ENCODE measurements at regions not wholly inside any gene's neighbourhood (a gene's known extent, or its start where the extent isn't known, plus 50 kb on each side); places are given as distances from the start of the nearest gene placed in this dataset.

GRCh38 chr6:28757429-28758045 lies 166.2 kb downstream of the TRIM27 start:
- ATAC-seq (no peak), DNase-seq (no peak)
- intact Hi-C loops (cut with micrococcal nuclease), result no loop called here

DNA sequence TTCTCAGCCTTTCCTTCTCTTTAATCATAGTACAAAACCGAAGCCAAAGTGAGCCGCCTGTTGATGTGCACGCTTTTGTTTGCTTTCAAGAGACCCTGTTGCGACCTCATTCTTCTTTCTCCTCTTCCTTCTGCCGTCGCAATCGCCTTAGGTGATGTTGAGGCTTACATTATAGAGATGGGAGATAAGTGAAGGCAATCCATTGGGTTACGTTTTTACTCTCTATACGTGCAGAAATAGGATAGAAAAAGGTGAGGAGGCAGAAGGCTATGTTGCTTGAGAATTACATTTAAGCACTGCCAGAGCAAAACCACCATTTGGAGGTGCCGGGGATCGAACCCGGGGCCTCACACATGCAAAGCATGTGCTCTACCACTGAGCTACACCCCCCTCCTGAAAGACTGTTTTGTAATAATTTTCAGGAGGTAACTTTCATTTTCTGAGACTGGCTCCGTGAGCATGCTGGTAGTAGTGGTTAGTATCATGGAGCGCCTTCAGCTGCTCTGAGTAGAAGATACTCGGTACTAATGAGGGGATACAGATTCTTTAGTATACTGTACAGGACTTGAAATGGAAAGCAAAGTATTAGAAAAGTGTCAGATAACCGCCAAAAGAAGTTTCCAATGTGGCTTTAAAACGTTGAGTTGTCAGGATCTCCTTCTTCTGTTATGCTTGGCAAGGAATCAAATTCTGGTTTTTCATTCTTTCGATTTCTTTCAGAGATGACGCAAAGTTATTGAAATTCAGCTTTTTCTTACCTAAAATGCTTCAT lies 165.6 kb downstream of the TRIM27 start:
- ATAC-seq, result no peak
- no peak for DNase-seq
- intact Hi-C loops (cut with micrococcal nuclease), result no loop called here

- intact Hi-C loops (cut with micrococcal nuclease), result no loop called here
- no peak for ATAC-seq
- DNase-seq, result no peak
Observed at GRCh38 chr6:28758818-28759235, 165.0 kb downstream of the TRIM27 start.

GRCh38 chr6:28764014-28764723 lies 159.6 kb downstream of the TRIM27 start:
- intact Hi-C loops (cut with micrococcal nuclease), result no loop called here
- no peak for DNase-seq
- ATAC-seq, result no peak

DNA sequence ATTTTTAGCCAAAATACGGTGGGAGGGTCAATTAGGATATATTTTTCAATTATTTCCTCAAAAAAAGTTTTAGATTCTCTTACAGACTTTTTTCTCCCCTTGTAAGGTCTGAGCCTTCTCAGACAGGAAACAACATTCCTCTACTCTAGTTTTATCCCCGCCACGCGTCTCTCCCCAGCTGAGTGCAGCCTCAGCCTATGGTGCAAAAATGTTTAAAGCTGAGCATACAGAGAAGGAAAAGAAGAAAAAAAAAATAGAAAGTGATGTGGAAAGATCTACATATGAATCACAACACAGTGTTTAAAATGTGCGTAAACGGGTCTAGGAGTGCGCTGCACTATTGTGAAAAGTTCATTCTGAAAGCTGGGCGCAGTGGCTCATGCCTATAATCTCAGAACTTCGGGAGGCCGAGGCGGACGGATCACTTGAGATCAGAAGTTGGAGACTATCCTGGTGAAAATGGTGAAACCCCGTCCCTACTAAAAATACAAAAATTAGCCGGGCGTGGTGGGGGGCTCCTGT lies 159.0 kb downstream of the TRIM27 start:
- intact Hi-C loops (cut with micrococcal nuclease), result no loop called here
- ATAC-seq (no peak), DNase-seq (no peak)

DNA sequence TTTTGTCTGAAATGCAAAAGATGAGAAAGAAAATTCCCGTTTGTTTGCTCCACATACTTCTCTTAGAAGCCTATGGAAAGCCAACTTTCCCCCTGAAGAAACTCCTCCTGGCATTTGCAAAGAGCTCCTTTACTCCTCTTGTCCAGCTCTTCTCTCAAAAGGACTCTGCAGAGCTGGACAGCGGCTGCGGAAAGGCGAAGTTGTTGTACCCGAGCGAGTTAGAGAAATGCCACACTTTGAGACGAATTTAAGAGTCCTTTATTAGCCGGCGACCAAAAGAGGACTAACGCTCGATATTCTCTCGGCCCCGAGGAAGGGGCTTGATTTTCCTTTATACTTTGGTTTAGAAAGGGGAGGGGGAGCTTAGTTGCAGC lies 157.8 kb downstream of the TRIM27 start:
- no peak for DNase-seq
- no peak for ATAC-seq
- intact Hi-C loops (cut with micrococcal nuclease), result no loop called here

DNA sequence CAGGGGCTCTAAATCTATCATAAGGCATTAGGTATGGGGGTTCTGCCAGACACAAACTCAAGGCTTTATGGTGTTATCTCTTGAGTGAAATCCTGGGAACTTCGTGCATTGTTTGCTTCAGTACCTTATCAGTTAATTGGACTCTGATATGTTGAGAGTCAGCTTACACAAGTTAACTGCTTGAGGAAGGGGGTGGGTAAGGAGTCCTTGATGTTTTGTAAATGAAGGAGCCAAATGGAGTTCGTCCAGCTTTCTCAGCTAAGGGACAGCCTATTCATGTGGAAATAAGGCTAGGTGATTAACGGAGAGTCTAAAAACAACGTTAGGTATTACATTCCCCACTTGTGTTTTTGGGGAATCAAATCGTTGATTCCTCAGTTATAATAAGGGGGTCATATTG lies 157.4 kb downstream of the TRIM27 start:
- intact Hi-C loops (cut with micrococcal nuclease), result no loop called here
- ATAC-seq (no peak), DNase-seq (no peak)

DNA sequence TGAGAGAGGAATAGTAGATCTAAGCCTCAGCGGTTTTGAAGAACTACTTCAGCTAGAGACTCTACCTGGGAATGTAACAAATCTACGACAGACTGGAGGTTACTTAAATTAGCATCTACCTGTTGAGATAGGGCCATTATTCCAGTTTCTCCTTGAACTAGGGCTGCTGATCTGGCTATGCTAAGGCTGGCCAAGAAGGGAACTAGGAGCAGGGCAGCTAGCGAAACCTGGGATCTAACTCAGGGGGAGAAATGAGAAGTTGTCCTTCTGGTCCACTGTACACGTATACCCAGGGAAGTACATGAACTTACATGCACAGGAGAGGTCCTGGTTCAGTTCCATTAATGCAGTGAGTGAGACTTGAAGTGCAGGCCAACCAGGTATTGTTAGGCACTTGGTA lies 156.7 kb downstream of the TRIM27 start:
- no peak for DNase-seq
- ATAC-seq, result no peak
- intact Hi-C loops (cut with micrococcal nuclease), result no loop called here

DNA sequence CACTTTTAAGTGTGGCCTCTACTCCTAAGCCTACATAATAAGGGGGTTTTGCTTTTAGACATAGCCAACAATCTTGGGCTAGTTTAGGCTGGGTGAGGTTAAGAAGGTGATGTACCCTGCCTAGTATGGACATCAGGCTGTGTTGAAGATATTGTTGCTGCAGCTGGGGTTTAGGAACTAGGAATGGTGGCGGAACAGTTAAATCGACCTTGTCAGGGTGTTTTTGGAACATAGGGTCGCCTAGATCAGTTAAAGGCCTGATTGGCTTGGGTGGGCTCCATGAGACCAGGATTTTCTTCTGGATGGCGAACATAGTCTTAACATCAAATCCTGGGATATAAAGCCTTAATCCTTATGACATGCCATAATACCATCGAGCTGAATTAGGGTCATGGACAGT lies 156.1 kb downstream of the TRIM27 start:
- no peak for DNase-seq
- ATAC-seq, result no peak

GRCh38 chr6:28768187-28768913 lies 155.4 kb downstream of the TRIM27 start:
- ATAC-seq (no peak), DNase-seq (no peak)
- intact Hi-C loops (cut with micrococcal nuclease), result no loop called here

More for the DNA sequence above, 156.1 kb downstream of the TRIM27 start:
- intact Hi-C loops (cut with micrococcal nuclease), result no loop called here

- no peak for DNase-seq
- ATAC-seq, result no peak
- intact Hi-C loops (cut with micrococcal nuclease), result no loop called here
Observed at GRCh38 chr6:28769626-28770402, 154.0 kb downstream of the TRIM27 start.

GRCh38 chr6:28770732-28771131 lies 153.1 kb downstream of the TRIM27 start:
- ATAC-seq, result no peak
- DNase-seq, result no peak
- intact Hi-C loops (cut with micrococcal nuclease), result no loop called here

- ATAC-seq, result no peak
- intact Hi-C loops (cut with micrococcal nuclease), result no loop called here
- DNase-seq, result no peak
Observed at GRCh38 chr6:28771401-28772267, 152.2 kb downstream of the TRIM27 start.

- ATAC-seq (no peak), DNase-seq (no peak)
- intact Hi-C loops (cut with micrococcal nuclease), result no loop called here
Observed at GRCh38 chr6:28772480-28773381, 151.1 kb downstream of the TRIM27 start.

DNA sequence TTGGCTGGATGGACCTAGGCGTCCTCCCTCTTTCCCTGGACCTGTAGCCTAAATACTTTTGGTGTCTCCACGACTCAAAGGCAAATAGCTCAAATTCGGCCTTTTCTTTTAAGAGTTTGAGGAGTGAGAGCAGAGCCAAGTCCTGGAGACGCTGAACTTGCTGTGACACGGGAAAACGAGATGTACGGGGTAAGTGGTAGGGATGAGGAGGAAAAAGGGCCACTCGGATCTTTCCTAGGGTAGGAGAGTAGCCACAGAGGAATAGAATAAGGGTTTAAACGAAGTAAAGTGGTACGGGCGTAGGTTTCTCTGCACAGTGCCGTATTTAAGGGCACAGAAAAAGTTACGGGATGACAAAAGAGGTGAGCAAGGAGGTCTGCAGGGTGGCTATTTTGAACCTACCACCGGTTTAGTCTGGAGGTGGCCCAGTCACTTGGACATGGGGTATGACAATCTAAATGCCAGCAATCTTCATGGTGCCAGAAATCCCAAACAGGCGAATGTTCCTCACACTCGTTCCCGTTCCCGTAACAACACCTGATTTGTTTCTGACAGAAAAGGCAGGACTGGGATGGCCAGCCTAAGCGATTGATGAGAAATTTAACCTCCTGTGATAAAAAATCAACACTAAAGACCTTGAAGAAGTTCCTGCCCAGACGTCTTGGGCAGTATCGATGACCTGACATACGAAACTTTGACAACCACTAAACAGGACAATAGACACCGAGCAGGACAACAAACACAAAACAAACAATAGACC lies 149.3 kb downstream of the TRIM27 start:
- ATAC-seq, result no peak
- intact Hi-C loops (cut with micrococcal nuclease), result no loop called here

GRCh38 chr6:28775052-28775376 lies 148.8 kb downstream of the TRIM27 start:
- no peak for DNase-seq
- intact Hi-C loops (cut with micrococcal nuclease), result no loop called here
- ATAC-seq, result no peak

More for the DNA sequence above, 149.3 kb downstream of the TRIM27 start:
- no peak for DNase-seq
